Muscle of back (tissue), 3 donors: ENCODE measurements at regions not wholly inside any gene's neighbourhood (a gene's known extent, or its start where the extent isn't known, plus 50 kb on each side); places are given as distances from the start of the nearest gene placed in this dataset.
A peak's percentile ranks its signal among the peaks of the same experiment; 100 is the strongest.
"Not testable (repeated sequence)": the region's sequence is repeated elsewhere in the genome, so short reads cannot be mapped to it uniquely, and the experiment has no call there.

Experiments
- DNase-seq, 3 donors: peaks; one replicate each; pipeline versions ENCODE4 v3.0.0 to v3.0.0-alpha.2; 2013

- no peak for DNase-seq
Observed at GRCh38 chrX:93468075-93468474, 205.3 kb downstream of the NAP1L3 start.

GRCh38 chrX:93466383-93466782 is 207.0 kb downstream of the NAP1L3 start:
- no peak for DNase-seq

- no peak for DNase-seq
Observed at GRCh38 chrX:93461060-93461459, 212.3 kb downstream of the NAP1L3 start.

- DNase-seq, result no peak
Observed at GRCh38 chrX:93454509-93454908, 218.9 kb downstream of the NAP1L3 start.

- not testable (repeated sequence) for DNase-seq
Observed at GRCh38 chrX:93434721-93435120, 238.7 kb downstream of the NAP1L3 start.

- DNase-seq, result no peak
Observed at GRCh38 chrX:93428497-93428896, 244.9 kb downstream of the NAP1L3 start.

- DNase-seq, result peak; percentile 1 to 31 (median 20)
Observed at GRCh38 chrX:93422693-93423092, 250.7 kb downstream of the NAP1L3 start.

- peak in 2 of 3 donors; percentile 1 to 2 for DNase-seq
Observed at GRCh38 chrX:93420525-93421082, 252.8 kb downstream of the NAP1L3 start.

- no peak for DNase-seq
Observed at GRCh38 chrX:93420090-93420489, 253.3 kb downstream of the NAP1L3 start.

GRCh38 chrX:93419642-93420041 is 253.7 kb downstream of the NAP1L3 start:
- no peak for DNase-seq

- no peak for DNase-seq
Observed at GRCh38 chrX:93404121-93404520, 269.3 kb downstream of the NAP1L3 start.

GRCh38 chrX:93354651-93355050 is 318.7 kb downstream of the NAP1L3 start:
- no peak for DNase-seq

GRCh38 chrX:93346309-93346708 is 327.1 kb downstream of the NAP1L3 start:
- DNase-seq, result no peak

- DNase-seq, result not testable (repeated sequence)
Observed at GRCh38 chrX:93344287-93344686, 329.1 kb downstream of the NAP1L3 start.

GRCh38 chrX:93332329-93332728 is 341.0 kb downstream of the NAP1L3 start:
- DNase-seq, result no peak

- no peak for DNase-seq
Observed at GRCh38 chrX:93322110-93322509, 351.3 kb downstream of the NAP1L3 start.

GRCh38 chrX:93319609-93320008 is 353.8 kb downstream of the NAP1L3 start:
- no peak for DNase-seq
